Endothelial cell of umbilical vein (primary cell): ENCODE measurements at regions not wholly inside any gene's neighbourhood (a gene's known extent, or its start where the extent isn't known, plus 50 kb on each side); places are given as distances from the start of the nearest gene placed in this dataset.

ENCODE experiments used
- BruUV-seq: library from RNA; stranded (reverse); fragments of 400-500 nt; replicated peaks from 2 replicates; lab custom pipeline; 2021; lab: Mats Ljungman, UMichigan
- CTCF ChIA-PET: fragments of 300-600, 350-600 bp; sonication (Branson Sonifier 250); formaldehyde crosslinking; loops from one replicate; lab custom pipeline; 2021; ENCODE audit warnings: antibody characterized with exemption, inconsistent platforms; lab: Charles Lee
- POLR2A ChIA-PET: fragments of 300-600, 350-600 bp; sonication (Branson Sonifier 250); formaldehyde crosslinking; loops from one replicate; lab custom pipeline; 2021; ENCODE audit warnings: antibody characterized with exemption, inconsistent platforms; lab: Charles Lee
- DNase-seq: peaks from one replicate; pipeline ENCODE4 v3.0.0-alpha.2; 2011; ENCODE audit warnings: low read depth, low spot score
- FAIRE-seq: peaks from 2 replicates; lab custom pipeline; 2011; peaks lifted over from hg19 to GRCh38; lab: Jason Lieb, UNC
- H2AFZ ChIP-seq: 2 replicates; pipeline ENCODE4 v1.6.0; 2012; ENCODE audit warnings: low read depth, low read length, control low read depth, inconsistent platforms
- H3K27ac ChIP-seq: 2 replicates; pipeline ENCODE4 v1.5.1; 2011; ENCODE audit warnings: low read depth, mild to moderate bottlenecking, control low read depth, low read length, moderate library complexity; ENCODE audit not compliant: insufficient read depth
- H3K27me3 ChIP-seq, 2 experiments: 2 replicates each; pipeline versions ENCODE4 v1.6.0 to v1.6.1; 2011; ENCODE audit warnings: low read length in 2 of 2, mixed read lengths in 1 of 2; ENCODE audit not compliant: control insufficient read depth in 2 of 2, insufficient read depth in 2 of 2
- H3K36me3 ChIP-seq, 2 experiments: 2 replicates in 1 of 2; 3 replicates in 1 of 2; pipeline ENCODE4 v1.5.1; 2011; ENCODE audit warnings: low read length in 2 of 2, mild to moderate bottlenecking in 1 of 2, moderate library complexity in 1 of 2; ENCODE audit not compliant: control insufficient read depth in 2 of 2, insufficient read depth in 2 of 2; ENCODE audit errors: extremely low read depth in 1 of 2
- H3K4me1 ChIP-seq: 3 replicates; pipeline ENCODE4 v1.5.1; 2011; ENCODE audit warnings: mild to moderate bottlenecking, low read length; ENCODE audit not compliant: control insufficient read depth, insufficient read depth; ENCODE audit errors: extremely low read depth
- H3K4me2 ChIP-seq: 2 replicates; pipeline ENCODE4 v1.6.1; 2011; ENCODE audit warnings: low read length, control low read depth, mixed read lengths; ENCODE audit not compliant: insufficient read depth
- H3K4me3 ChIP-seq, 3 experiments: fragments of 200-600 bp in 1 of 3; sonication (generic), shearing (Covaris generic) in 1 of 3; replicated peaks in 1 of 3; 2 replicates each; pipeline ENCODE4 v1.5.1; 2011 to 2016; ENCODE audit warnings: control low read depth in 3 of 3, low read length in 3 of 3, mild to moderate bottlenecking in 2 of 3, inconsistent platforms in 1 of 3, low read depth in 1 of 3, moderate library complexity in 1 of 3; ENCODE audit not compliant: insufficient read depth in 1 of 3
- H3K79me2 ChIP-seq: 2 replicates; pipeline ENCODE4 v1.6.0; 2012; ENCODE audit warnings: low read length, inconsistent platforms; ENCODE audit not compliant: control insufficient read depth, insufficient read depth
- H3K9ac ChIP-seq: replicated peaks from 2 replicates; pipeline ENCODE3; 2011; ENCODE audit warnings: low read length, control low read depth; ENCODE audit not compliant: insufficient read depth; ENCODE audit errors: extremely low read depth
- H3K9me1 ChIP-seq: replicated peaks from 3 replicates; pipeline ENCODE4 v1.6.0; 2011; ENCODE audit warnings: mild to moderate bottlenecking, low read length; ENCODE audit not compliant: control insufficient read depth, insufficient read depth; ENCODE audit errors: extremely low read depth
- H3K9me3 ChIP-seq: replicated peaks from 2 replicates; pipeline ENCODE4 v1.5.1; 2012; ENCODE audit warnings: low read length, inconsistent platforms; ENCODE audit not compliant: control insufficient read depth, insufficient read depth
- H4K20me1 ChIP-seq: replicated peaks from 2 replicates; pipeline ENCODE3; 2011; ENCODE audit warnings: mild to moderate bottlenecking, low read length; ENCODE audit not compliant: control insufficient read depth, insufficient read depth; ENCODE audit errors: extremely low read depth
- EZH2 ChIP-seq: IDR thresholded peaks from 2 replicates; pipeline ENCODE4 v1.6.1; 2012; ENCODE audit warnings: borderline replicate concordance, low read depth, mild to moderate bottlenecking, moderate library complexity, low read length, inconsistent platforms; ENCODE audit not compliant: severe bottlenecking
- FOS ChIP-seq: IDR thresholded peaks from 2 replicates; pipeline ENCODE4 v1.6.1; 2011; ENCODE audit warnings: mild to moderate bottlenecking, low read length, moderate library complexity, borderline replicate concordance; ENCODE audit not compliant: insufficient read depth
- GATA2 ChIP-seq: IDR thresholded peaks from 2 replicates; pipeline ENCODE4 v1.7.0; 2011; ENCODE audit warnings: low read depth, mild to moderate bottlenecking, moderate library complexity, mixed read lengths, low read length; ENCODE audit not compliant: insufficient read length, insufficient read depth
- JUN ChIP-seq: IDR thresholded peaks from 2 replicates; pipeline ENCODE4 v1.6.1; 2011; ENCODE audit warnings: borderline replicate concordance, low read depth; ENCODE audit not compliant: insufficient read length, insufficient read depth
- MYC ChIP-seq: IDR thresholded peaks from one replicate; pipeline ENCODE4 v1.6.1; 2011; ENCODE audit warnings: mild to moderate bottlenecking, low read depth, low read length
- POLR2A ChIP-seq: IDR thresholded peaks from 2 replicates; pipeline ENCODE4 v1.6.1; 2012; ENCODE audit warnings: low read depth, mild to moderate bottlenecking, control low read depth, low read length
- POLR2AphosphoS5 ChIP-seq: IDR thresholded peaks from 2 replicates; pipeline ENCODE4 v1.6.1; 2012; ENCODE audit warnings: low read depth, mild to moderate bottlenecking, control low read depth, low read length, moderate library complexity; ENCODE audit not compliant: insufficient read depth
- dilution Hi-C: fragments of 300-500 bp; cut with MboI; formaldehyde crosslinking; loops from one replicate; pipeline ENCODE4 v1.15.0; 2019; ENCODE audit warnings: low sequenced_read_pairs; ENCODE audit not compliant: extremely low pct_ligation_motif_present
- intact Hi-C: fragments of 100-400 bp; cut with micrococcal nuclease; formaldehyde crosslinking; loops from one replicate; pipeline ENCODE4 v1.10.0; 2022
- TF ChIP-seq, protein P1 (sequence below): IDR thresholded peaks from 2 replicates; pipeline ENCODE4 v1.6.1; 2011; ENCODE audit not compliant: insufficient read depth, insufficient read length
- TF ChIP-seq, protein P2 (sequence below), 2 donors: IDR thresholded peaks; 1 replicate in 1 of 2; 2 replicates in 1 of 2; pipeline ENCODE4 v1.5.1; 2011; ENCODE audit warnings: low read length in 2 of 2, mild to moderate bottlenecking in 2 of 2, moderate library complexity in 2 of 2, control low read depth in 1 of 2, inconsistent platforms in 1 of 2, low read depth in 1 of 2; ENCODE audit not compliant: insufficient read depth in 1 of 2; ENCODE audit errors: extremely low read depth in 1 of 2

DNA sequence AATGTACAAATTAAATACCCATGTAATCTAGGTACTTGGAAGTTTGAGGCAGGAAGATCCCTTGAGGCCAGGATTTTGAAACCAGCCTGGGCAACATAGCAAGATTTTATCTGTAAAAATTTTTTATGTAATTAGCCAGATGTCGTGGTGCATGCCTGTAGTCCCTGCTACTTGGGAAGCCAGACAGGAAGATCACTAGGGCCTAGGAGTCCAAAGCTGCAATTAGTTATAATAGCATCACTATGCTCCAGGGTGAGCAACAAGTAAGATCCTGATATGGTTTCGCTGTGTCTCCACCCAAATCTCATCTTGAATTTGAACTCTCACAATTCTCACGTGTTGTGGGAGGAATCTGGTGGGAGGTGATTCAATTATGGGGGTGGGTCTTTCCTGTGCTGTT lies 535.8 kb downstream of the TENT5A start:
- no TSS peak for BruUV-seq
- Histone ChIP-seq H3K79me2 (no peaks in the 10 kb centered on the region), H2AFZ (no peak overlapping the region), H3K9ac (no peak overlapping the region), H3K36me3 (no peaks in the 10 kb centered on the region), H3K9me3 (no peaks in the 10 kb centered on the region), H4K20me1 (no peaks in the 10 kb centered on the region), H3K4me3 (no peak overlapping the region), H3K9me1 (no peaks in the 10 kb centered on the region), H3K4me2 (no peak overlapping the region), H3K4me1 (no peaks in the 10 kb centered on the region), H3K27ac (no peak overlapping the region), H3K27me3 (no peaks in the 10 kb centered on the region)
- ChIA-PET CTCF (no interaction called here), POLR2A (no interaction called here)
- dilution Hi-C loops (no loop called here), intact Hi-C loops (no loop called here)
- FAIRE-seq (no peak), DNase-seq (no peak)
- TF ChIP-seq JUN (no peak), POLR2AphosphoS5 (no peak), FOS (no peak), EZH2 (no peak), POLR2A (no peak), MYC (no peak), GATA2 (no peak)
- TF ChIP-seq, protein P1, sequence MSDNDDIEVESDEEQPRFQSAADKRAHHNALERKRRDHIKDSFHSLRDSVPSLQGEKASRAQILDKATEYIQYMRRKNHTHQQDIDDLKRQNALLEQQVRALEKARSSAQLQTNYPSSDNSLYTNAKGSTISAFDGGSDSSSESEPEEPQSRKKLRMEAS = no peak
- TF ChIP-seq, protein P2, sequence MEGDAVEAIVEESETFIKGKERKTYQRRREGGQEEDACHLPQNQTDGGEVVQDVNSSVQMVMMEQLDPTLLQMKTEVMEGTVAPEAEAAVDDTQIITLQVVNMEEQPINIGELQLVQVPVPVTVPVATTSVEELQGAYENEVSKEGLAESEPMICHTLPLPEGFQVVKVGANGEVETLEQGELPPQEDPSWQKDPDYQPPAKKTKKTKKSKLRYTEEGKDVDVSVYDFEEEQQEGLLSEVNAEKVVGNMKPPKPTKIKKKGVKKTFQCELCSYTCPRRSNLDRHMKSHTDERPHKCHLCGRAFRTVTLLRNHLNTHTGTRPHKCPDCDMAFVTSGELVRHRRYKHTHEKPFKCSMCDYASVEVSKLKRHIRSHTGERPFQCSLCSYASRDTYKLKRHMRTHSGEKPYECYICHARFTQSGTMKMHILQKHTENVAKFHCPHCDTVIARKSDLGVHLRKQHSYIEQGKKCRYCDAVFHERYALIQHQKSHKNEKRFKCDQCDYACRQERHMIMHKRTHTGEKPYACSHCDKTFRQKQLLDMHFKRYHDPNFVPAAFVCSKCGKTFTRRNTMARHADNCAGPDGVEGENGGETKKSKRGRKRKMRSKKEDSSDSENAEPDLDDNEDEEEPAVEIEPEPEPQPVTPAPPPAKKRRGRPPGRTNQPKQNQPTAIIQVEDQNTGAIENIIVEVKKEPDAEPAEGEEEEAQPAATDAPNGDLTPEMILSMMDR (IDR thresholded peaks at IDR 0.05; ENCODE audit: extremely low read depth in 1 of 2, insufficient read depth in 1 of 2, low read depth in 1 of 2, low read length in 2 of 2) = no peak
